Skin of body (tissue), 1 donor: ENCODE measurements at regions not wholly inside any gene's neighbourhood (a gene's known extent, or its start where the extent isn't known, plus 50 kb on each side); places are given as distances from the start of the nearest gene placed in this dataset.

Experiments
- DNase-seq: peaks from one replicate; lab custom pipeline; 2025; lab: John Stamatoyannopoulos, UW

DNA sequence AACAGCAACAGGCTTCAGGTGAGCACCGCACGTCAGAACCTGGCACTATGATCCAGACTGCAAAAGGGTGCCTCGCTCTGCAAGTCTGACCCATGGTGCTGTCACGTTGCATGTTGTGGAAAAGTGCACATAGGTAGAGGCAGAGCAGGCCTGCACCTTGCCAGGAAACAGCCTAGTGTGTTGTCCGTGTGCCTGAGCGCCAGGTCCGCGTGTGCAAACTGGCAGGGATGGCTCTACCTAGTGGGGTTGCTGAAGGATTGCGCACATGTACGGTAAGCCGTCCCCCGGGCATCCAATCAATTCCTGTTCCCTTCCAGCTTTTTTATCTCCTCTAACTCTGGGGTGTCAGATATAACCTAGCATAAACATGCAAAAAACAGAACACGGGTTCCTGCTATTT, 219.5 kb downstream of the NXNL2 start:
- no peak for DNase-seq

DNA sequence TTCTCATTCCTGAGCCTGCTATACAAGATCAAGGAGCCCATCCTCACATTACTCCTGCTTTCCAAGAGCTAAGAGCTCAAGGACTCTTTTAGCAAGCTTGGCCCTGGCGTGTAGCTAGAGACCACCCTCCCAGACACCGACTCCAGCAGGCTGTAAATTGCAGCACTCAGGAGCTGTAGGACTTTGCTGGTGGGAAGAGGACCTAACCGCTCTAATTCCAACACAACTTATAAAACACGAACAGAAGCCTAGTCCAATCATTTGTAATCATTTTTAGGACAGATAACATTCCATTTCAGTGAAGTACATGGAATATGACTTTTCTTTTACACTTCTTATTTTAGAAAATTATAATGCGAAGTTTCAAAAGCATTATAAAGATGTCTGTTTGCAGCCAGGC, 219.9 kb downstream of the NXNL2 start:
- no peak for DNase-seq

DNA sequence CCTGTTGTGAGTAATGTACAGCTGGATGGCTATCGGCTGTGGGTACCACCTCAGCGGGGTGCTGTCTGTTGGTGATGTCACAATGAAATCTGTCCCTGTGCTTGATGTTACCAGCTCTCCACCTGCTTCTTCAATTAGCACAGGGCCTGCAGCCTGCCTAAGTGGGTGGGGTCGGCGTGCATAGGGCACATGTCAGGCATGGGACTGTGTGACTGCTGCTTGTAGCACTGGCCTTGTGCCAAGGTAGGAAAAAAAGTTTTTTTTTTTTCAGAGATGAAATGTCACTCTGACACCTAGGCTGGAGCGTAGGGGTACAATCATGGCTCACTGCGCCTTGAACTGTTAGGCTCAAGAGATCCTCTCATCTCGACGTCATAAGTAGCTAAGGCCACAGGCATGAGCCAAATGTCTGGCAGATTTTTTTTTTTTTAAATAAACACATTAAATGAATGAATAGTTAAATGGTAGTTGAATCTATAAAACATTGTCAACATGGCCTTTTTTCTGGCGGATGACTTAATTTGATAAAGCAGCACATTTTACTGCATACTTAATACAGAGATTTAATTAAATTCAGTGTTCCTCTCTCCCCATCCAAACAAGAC, 222.5 kb downstream of the NXNL2 start:
- DNase-seq: no peak

DNA sequence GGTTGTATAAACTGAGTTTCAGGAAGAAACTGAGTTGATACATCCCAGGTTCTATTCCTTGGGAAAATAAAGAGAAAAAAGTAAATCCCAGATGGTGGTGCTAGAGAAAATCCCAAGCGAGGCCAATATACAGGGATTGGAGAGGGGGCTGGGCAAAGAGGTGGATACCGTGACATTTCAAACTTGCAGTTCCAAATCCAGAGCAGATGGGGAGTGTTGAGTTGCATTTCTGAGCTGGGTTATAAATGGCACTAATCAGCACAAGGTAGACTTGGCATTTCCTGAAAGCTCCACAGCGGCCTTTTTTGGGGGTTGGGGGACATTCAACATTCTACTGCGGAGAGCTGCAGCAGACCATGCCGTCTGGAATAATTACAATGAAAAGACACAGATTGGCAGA, 224.4 kb downstream of the NXNL2 start:
- no peak for DNase-seq

DNA sequence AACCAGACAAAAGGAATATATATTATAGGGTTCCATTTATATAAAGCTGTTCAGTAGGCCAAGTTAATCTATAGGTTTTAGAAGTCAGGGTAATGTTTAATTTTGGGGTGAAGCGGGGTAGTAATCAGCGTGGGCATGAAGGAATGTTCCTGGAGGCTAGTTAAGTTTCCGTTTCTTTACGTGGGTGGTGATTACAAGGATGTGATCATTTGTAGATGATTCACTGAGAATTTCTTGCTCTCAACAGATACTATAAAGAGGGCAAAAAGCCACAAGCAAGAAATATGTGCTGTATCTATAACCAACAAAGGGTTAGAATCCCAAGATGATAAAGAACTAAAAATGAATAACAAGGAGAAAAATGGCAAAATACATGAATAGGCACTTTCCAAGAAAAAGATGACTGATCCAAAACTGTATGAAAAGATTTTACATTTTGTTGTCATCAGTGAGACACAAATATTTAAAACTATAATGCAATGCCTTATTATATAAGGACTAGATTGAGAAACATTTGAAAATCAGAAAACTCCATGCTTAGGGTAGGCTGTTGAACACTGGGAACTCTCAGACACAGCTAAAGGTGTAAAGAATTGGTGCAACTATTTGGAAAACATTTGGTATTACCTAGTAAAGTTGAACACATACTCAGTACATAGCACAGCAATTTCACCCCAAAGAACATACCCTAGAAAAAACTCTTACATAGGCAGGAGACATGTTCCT, 224.3 kb upstream of the S1PR3 start:
- DNase-seq: no peak

DNA sequence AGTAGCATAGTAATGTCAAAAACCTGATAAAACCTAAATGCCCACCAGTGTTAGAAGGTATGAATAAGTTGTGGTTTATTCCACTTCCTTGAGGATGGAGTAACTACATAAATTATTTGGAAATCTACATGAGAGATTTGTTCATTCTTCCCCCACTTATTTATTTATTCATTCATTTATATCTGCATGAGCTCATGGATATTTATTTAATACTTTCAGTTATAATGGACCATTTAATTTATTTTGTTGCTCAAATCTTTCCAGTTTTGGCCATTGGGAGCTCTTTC, 223.8 kb upstream of the S1PR3 start:
- no peak for DNase-seq

DNA sequence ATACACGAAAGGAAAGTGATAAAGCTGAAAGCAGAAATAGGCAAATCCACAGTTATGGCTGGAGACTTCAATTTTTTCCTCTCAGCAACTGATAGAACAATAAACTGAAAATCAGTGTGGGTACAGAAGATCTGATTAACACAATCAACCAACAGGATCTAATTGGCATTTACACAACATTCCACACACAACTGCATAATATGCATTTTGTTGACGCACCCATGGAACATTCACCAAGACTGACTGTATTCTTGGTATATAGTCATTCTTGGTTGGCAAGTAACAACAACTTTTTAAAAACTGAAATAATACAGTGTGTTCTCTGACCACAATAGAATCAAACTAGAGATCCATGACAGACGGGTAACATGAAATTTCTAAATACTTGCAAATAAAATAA, 218.7 kb upstream of the S1PR3 start:
- no peak for DNase-seq

DNA sequence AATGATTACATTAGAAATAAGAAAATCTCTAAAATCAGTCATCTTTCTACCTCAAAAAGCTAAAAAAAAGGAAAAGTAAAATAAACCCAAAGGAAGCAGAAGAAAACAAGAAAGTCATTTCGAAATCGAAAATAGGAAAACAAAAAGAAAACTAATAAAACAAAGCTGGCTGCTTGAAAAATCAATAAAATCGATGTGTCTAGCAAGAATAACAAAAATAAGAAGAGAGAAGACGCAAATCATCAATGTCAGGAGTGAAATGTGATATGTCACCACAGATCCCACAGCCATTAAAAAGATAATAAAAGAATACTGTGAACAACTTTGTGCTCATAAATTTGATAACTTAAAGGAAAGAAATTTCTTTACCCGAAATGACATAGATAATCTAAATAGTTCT, 218.1 kb upstream of the S1PR3 start:
- DNase-seq: no peak

DNA sequence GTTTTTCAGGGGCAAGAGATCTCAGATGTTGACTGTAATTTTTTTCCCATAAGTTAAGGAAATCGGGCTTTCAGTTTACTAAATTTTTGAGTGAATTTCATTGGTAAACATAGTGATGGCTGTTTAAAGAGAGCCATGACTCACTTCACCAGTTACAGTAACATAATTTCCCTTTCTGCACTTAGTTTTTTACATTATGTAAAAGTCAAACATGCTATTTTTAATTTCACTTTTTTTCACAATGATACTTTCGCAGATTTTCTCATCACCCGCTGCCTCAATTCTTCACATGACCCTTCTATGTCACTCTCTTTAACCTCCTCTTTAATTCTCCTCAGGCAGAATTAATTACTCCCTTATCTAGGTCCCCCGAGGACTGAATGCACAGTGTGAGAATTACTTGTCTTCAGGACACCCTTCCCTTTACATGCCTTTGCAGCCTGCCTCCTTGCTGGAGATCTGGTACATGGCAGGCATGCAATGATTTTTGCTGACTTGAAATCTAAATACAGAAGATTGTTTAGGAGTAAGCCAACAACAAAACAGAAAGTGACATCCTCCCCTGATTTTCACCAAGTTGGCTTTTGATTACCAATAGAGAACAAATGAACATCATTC, 217.5 kb upstream of the S1PR3 start:
- DNase-seq: no peak

DNA sequence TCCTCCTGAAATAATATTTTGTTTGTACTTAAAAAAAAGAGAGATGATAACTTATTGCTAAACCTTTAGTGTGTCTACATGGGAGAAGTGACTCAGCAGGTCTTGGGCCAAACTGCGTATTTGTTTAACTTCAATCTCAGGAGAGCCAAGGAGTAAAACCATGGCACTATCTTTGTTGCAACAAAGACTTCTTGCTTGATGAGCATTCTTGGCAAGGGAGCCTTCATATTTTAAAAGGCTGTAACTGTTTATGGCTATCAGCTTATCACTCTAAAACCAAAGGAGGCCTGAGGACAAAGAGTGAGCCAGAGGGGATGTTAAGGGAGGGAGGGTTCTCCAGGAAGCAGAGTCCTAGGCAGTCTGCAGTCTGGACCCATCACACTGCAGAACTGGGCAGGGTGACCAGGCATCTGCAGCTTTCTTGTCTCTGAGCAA, 216.2 kb upstream of the S1PR3 start:
- peak; percentile 47 for DNase-seq

DNA sequence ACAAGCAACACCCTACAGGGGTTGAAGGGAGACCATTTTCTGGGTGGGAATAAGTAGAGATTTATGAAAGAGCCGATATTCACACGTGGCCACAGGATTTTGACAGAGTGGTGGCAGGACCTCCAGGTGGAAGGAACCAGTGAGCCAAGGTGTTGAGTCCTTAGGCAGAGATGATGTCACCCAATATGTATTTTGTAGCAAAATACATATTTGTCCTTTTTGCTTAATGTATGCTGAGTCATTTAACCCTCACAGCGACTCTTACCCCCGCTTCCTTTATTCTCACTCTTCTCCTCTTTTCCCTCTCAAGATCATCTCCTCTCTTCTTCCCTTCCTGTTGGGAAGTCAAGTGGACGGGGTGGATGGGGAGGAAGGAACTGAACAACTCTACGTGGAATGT, 215.7 kb upstream of the S1PR3 start:
- no peak for DNase-seq

DNA sequence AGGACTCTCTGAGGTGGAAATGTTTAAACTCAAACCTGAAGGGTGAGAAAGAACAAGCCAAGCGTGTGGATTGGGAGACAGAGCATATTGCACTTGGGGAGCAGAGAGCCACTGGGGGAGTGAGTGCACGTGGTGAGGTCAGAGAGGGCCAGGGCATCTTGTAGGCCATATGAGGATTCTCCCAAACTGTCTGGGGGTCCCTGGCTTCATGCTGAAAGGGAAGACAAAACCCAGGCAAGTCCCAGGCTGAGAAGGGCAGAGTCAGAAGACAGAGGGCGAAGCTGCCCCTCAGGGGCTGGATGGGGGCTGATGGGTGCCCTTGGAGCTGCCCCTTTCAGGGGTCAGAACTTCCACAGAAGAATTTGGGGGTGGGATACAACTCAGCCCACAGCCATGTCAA, 215.3 kb upstream of the S1PR3 start:
- no peak for DNase-seq

DNA sequence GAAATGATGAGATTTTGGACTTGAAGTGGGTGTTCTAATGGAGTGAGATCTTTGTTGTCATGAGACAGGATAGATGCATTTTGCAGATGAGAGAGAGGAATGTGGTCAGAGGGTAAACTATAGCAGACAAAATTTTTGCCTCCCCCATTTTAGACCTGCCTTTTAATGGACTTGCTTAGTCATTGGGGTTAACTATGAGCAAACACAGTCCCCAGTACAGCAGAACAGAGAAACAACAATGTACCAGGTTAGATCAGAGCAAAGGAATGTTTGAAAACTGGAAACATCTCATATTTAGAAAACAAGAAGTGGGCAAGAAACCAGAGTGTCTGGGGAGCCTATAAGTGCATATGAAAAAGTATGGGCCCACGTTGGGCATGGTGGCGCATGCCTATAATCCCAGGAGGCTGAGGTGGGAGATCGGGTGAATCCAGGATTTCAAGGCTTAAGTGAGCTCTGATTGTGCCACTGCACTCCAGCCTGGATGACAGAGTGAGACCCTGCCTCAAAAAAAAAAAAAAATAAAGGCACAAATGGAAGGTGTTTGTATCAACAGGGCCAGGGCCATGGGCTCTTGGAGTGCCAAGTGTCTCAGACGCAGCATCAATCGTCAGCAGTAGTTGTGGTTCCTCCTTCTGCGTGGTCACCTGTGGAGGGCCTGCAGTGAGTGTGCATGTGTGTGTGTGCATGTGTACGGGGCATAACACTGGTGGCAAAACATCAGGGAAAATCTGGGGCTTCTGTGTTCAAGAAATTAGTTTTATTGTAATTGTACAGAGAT, 214.4 kb upstream of the S1PR3 start:
- DNase-seq: peak; percentile 7

DNA sequence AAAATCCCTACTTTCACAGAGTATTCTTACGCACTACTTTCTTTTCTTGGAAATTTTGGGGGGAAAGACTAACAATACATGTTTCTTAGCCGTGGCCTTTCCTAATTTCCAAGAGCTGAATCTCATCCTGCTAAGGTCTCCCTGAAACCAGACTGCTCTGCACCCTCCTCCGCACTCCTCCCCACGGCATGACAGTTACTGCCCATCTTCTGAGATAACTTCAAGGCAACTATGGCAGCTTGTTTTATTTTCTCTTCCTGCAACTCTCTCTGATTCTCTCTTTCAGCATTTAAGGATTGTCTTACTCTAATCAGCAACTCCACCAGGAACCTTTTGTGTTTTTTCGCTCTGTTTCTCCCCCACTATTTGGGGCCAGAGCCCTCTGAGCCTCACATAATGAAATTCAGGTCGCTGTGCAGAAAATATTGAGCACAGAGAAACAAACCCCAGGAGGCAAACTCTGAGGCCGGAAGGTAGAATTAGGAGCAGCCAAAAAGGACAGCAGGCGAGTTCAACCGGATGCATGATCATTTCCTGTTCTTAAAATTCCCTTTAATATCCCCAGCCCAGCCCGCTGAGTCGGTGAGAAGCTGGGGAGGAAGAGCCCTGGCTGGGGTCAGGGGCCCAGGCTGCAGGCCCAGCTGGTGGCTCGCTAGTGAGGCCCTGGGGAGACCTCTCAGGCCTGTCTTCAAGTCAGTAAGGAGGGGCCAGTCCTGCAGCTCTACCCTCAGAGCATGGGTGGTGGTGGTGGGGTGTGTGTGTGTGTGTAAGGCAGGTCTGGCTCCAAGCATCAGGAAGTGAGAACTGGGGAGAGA, 213.6 kb upstream of the S1PR3 start:
- DNase-seq: peak; percentile 42

DNA sequence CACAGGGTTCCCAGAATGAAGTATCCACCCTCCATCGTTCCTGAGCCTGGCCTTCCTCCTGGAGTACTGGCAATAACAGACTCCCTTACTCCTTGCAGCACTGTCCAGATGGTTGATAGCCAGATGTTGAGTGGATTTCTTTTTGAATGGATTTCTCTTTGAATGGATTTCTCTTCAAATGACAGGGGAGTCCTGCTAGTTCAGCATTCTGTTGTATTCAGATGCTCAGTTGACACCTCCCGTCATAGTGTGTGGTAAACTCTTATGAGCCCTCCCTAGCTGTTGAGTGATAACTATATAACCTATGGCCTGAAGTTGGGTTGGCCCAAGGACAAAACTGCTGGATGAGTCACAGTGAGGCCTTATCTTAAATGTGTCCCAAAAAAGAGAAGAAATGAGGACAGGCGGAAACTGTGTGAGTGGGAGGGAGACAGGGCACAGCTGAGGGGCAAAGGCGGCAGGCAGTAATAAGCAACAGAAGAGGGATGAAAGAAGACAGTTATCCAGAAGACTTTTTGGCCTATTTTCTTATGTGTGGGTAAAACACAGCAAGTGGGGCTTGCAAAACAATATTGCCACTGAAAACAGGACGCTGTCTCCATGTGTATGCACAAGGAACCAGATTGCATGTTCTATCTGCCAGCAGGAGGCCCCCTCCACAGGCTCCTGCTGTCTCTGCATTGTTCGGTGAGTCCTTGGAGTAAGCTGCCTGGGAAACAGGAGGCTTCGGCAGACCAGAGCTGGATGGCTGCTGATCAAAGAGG, 209.5 kb upstream of the S1PR3 start:
- DNase-seq: peak; percentile 13

DNA sequence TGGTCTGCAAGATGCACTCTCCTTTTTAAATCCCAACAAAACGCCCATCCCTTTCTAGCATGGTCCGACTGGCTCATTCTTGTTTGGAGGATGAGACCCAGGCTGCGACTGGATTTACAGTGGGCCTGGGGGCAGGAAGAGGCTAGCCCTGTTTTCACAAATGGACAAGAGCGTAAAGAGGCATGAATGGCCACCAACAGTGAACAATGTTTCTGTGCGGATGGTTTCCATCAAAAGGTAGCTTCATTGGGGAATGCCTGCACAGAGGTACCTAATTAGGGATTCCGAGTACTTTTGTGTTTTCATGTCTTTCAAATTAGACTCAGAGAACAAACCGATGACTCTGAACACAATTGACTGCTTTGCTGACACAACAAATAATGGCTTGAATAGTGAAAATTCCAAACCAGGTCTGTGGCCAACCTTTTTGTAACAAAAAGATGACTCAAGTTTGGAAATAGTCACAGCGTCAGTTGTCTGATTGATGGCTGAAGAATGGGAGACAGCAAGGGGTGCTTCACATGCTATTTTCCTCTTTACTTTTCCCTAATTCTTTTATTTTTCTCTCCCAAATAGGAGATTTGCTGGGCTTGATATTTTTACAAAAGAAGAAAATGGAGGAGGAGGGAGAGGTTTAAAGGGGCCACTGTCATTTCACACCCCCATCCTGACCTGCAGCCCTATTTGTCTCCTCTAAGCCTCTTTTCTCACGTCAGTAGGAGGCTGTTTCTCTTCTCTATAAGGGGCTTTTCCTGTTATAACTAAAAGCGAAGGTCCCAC, 208.1 kb upstream of the S1PR3 start:
- DNase-seq: no peak

DNA sequence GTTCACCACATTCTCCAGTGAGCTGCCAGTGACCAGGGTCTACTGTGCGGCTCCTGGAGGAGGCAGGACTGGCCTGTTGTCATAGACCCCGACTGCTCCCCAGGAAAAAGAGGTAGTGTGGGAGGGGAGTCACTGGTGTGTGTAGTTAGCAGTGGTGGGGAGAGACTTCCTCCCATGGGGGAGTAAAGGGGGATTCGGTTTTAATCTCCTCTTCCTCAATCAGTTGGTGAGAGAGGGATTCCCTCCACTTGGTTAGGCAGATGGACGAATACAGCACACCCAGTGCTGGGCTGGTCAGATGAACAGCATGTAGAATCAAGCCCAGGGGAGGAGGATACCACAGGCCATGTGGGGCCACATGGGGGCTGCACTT, 207.6 kb upstream of the S1PR3 start:
- DNase-seq: no peak

DNA sequence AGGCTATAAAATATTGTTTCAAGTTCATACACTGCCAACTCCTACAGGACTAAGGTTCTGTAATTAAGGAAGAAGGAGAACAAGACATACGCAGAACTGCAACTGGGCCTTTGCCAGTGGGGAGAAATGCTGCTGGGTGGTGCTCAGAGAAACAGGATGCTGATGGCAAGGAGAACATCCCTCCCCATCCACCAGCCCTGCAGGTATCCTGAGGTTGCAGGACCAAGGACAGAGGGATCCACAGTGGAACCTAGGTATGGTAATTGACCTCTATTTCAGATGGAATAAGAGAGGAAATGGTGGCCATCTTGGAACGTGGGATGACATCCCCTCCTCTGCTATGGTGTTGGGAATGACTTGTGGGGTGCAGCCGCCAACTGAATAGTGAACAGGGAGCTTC, 206.3 kb upstream of the S1PR3 start:
- no peak for DNase-seq

DNA sequence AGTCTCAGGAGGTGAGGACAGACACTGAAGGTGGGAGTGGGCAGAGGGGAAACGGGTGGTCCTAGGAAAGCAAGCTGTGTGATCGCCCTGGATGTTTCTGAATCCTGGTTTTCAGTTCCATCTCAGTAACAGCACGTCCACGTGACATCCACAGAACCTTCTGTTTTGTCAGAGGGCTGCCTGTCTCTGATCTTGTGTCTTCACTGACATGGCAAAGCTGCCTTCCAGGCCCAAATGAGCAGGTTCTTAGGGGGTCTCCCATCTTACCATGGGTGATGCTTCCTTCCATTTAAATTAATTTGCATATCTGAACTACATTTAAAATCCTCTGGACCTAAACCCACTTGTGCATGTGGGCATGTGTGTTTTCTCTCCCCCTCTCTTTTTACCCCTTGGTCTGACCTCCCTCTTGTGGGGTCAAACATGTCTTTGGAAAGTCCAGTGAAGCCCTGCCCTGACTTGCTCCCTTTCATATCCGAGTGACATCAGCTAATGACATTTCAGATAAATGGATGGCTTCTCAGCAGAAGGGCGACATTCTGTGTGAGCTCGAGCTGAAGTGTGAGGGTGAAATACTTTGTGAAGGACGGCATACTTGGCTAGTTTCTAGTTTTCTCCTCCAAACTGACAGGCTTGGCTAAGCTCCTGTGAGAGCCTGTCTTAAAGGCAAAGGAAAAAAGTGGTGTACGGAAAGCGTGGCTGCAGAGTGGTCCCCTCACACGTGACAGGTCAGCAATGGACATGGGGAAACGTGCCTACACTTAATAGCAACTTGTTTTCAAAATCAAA, 204.8 kb upstream of the S1PR3 start:
- DNase-seq: peak; percentile 39
